ENCODE measurements at regions not wholly inside any gene's neighbourhood (a gene's known extent, or its start where the extent isn't known, plus 50 kb on each side); places are given as distances from the start of the nearest gene placed in this dataset.

GRCh38 chr2:16254356-16254965, 314.1 kb downstream of the MYCN start:
- no peak for DNase-seq (ENCODE audit: low spot score)

- DNase-seq (ENCODE audit: low spot score), result no peak
Measured at GRCh38 chr2:16253291-16253690, 312.9 kb downstream of the MYCN start.

- DNase-seq (ENCODE audit: low spot score), result no peak
Measured at GRCh38 chr2:16252891-16253290, 312.5 kb downstream of the MYCN start.

- no peak for DNase-seq (ENCODE audit: low spot score)
Measured at GRCh38 chr2:16252251-16252650, 311.9 kb downstream of the MYCN start.

GRCh38 chr2:16251511-16252225, 311.3 kb downstream of the MYCN start:
- no peak for DNase-seq (ENCODE audit: low spot score)

GRCh38 chr2:16250886-16251285, 310.5 kb downstream of the MYCN start:
- DNase-seq (ENCODE audit: low spot score), result no peak

GRCh38 chr2:16250466-16250865, 310.1 kb downstream of the MYCN start:
- no peak for DNase-seq (ENCODE audit: low spot score)

GRCh38 chr2:16250056-16250425, 309.7 kb downstream of the MYCN start:
- no peak for DNase-seq (ENCODE audit: low spot score)

GRCh38 chr2:16249246-16250055, 309.1 kb downstream of the MYCN start:
- DNase-seq (ENCODE audit: low spot score), result no peak

GRCh38 chr2:16248571-16249105, 308.3 kb downstream of the MYCN start:
- DNase-seq (ENCODE audit: low spot score), result no peak

- DNase-seq (ENCODE audit: low spot score), result no peak
Measured at GRCh38 chr2:16247326-16248122, 307.2 kb downstream of the MYCN start.

GRCh38 chr2:16246911-16247310, 306.6 kb downstream of the MYCN start:
- no peak for DNase-seq (ENCODE audit: low spot score)

GRCh38 chr2:16246281-16246850, 306.0 kb downstream of the MYCN start:
- no peak for DNase-seq (ENCODE audit: low spot score)

GRCh38 chr2:16245481-16246054, 305.2 kb downstream of the MYCN start:
- no peak for DNase-seq (ENCODE audit: low spot score)

GRCh38 chr2:16244966-16245320, 304.6 kb downstream of the MYCN start:
- DNase-seq (ENCODE audit: low spot score), result no peak

GRCh38 chr2:16244153-16244965, 304.0 kb downstream of the MYCN start:
- no peak for DNase-seq (ENCODE audit: low spot score)

- DNase-seq (ENCODE audit: low spot score), result no peak
Measured at GRCh38 chr2:16243411-16243996, 303.2 kb downstream of the MYCN start.

- no peak for DNase-seq (ENCODE audit: low spot score)
Measured at GRCh38 chr2:16242906-16243305, 302.6 kb downstream of the MYCN start.

GRCh38 chr2:16241166-16242160, 301.1 kb downstream of the MYCN start:
- no peak for DNase-seq (ENCODE audit: low spot score)
